ENCODE measurements at regions not wholly inside any gene's neighbourhood (a gene's known extent, or its start where the extent isn't known, plus 50 kb on each side); places are given as distances from the start of the nearest gene placed in this dataset.

DNA sequence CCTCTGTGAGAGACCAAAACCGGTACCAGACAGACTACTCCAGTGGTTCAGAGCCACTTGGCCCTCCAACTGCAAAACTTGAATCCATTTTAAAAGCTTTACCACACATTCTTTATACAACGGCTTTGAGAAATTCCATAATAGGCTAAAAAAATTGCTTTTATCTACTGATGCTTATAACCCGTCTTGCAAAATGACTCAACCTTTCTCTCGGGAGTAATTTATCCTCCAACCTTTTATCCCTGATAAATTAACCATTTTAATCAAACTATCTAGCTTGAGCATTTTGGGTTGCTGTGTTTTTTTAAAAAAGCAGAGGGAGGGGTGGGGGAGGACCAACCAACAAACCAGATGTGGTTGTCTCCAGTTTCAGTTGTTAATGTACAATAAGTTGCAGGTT lies 275.7 kb upstream of the LRTM1 start:
- no peak for DNase-seq
- TF ChIP-seq GATA1 (IDR thresholded peaks at IDR 0.05; ENCODE audit: low read depth, low read length) (no peak), POLR2A (IDR thresholded peaks at IDR 0.05; ENCODE audit: low read length) (no peak)

DNA sequence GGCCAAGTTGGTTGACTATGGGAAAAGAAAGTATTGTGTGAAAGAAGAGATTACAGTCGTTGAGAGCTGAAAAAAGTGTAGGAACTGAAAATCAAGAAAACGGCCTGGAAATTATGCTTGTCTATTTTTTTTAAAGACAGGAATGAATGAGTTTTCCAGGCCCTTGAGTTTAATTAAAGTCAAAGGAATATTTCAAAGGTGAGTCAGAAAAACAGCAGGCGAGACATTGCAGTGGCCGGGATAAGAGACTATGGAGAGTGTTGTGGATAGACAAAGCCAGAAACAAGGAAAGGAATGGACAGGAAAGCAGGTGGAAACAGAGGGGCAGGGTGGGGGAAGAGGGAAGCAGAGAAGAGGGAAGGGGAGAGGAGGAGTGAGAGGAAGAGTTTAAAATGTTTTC lies 275.1 kb upstream of the LRTM1 start:
- no peak for DNase-seq
- TF ChIP-seq GATA1 (IDR thresholded peaks at IDR 0.05; ENCODE audit: low read depth, low read length) (no peak), POLR2A (IDR thresholded peaks at IDR 0.05; ENCODE audit: low read length) (no peak)

DNA sequence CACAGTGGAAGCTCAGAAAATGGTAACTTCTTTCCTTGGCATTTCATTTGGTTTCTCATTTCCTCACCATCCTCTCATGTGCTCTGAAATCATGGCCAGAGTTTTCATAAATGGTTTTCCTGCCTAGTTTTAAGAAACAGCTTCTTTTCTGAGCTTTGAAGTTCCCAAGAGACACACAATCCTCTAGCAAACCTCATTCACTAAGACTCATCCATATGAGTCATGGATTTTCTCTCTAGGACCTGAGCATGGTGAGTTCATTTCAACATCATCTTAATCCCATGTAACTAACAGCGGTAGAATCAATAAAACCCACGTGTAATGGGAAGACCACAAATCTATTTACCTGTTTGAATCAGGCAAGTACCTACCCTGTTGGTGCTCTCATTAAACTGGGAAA lies 274.5 kb upstream of the LRTM1 start:
- DNase-seq = no peak
- TF ChIP-seq POLR2A (IDR thresholded peaks at IDR 0.05; ENCODE audit: low read length) (no peak), GATA1 (IDR thresholded peaks at IDR 0.05; ENCODE audit: low read depth, low read length) (no peak)

DNA sequence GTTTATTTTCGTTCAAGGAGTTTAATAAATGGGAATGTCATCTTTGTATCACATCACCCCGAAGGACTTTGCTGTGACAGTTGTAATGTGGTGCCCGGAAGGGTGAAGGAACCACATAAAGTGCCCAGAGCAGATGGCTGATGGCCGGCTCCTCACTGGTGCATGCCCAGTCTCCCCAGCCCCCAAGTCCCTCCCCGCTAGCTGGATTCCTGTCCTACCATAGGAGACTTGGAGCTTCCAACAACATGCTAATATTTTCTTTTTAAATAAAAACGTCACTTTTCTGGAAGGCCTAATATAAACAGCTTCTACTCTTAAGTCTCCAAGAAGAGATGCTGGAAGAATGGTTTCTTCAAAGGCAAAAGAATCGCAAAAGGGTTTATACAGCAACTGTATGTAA lies 273.9 kb upstream of the LRTM1 start:
- no peak for DNase-seq
- TF ChIP-seq GATA1 (IDR thresholded peaks at IDR 0.05; ENCODE audit: low read depth, low read length) = no peak
- TF ChIP-seq POLR2A (IDR thresholded peaks at IDR 0.05; ENCODE audit: low read length) = no peak

DNA sequence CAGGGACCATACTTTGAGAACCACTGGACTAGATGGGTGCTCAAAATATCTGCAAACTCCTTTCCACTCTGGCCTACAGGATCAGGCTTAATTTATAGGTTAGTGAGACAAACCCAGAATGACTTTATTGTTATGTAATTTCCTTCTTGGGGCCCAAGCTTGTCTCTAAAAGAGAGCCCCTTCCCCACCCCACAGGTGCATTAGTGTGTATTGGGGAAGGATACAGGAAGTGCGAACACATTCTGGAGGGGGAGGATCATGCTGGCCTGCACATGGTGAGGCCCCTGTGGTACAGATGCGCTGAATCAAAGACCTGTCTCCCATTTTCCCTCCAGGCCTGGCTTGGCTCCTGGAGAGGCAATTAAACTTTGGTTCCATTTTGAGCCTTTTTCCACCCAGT lies 273.0 kb upstream of the LRTM1 start:
- TF ChIP-seq POLR2A (IDR thresholded peaks at IDR 0.05; ENCODE audit: low read length) = no peak
- no peak for TF ChIP-seq GATA1 (IDR thresholded peaks at IDR 0.05; ENCODE audit: low read depth, low read length)
- no peak for DNase-seq

DNA sequence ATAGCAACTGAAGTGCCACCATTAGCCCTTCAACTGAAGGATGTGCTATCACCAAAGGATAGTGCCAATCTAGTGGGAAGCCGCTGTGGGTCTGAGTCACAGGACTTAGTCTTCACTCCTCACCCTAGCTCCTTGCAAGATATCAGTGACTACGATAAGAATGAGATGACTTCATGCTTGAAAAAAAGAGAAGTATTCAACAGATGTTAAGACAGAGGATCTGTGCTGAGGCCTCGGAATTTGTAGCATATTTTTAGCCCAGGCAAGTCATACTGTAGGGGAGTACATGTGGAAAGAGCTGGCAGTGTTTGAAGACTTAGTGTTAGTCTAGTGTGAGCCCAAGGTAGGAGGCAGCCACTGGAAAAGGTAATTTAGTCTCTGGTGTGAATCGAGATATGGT lies 270.7 kb upstream of the LRTM1 start:
- no peak for DNase-seq

DNA sequence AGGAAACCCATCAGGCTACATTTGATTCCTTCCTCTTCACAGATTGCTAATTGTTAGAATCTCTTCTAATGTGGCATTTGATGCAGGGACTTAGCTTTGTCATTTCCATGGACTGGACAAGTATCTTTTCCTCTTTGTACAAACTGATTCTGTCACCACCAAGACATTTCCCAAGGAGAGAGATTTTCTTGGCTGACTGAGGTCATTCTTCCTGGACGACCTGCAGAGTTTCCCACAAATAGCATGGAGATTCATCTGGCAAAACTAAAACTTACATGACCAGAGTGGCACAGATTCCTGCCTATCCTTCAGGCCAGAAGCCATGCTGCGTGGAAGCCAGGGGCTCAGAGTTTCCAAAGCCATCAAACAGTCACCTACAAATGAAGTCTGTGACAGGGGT lies 269.2 kb upstream of the LRTM1 start:
- no peak for TF ChIP-seq POLR2A (IDR thresholded peaks at IDR 0.05; ENCODE audit: low read length)
- TF ChIP-seq GATA1 (IDR thresholded peaks at IDR 0.05; ENCODE audit: low read depth, low read length) = no peak
- no peak for DNase-seq

More for the DNA sequence above, 270.7 kb upstream of the LRTM1 start:
- TF ChIP-seq GATA1 (IDR thresholded peaks at IDR 0.05; ENCODE audit: low read depth, low read length) (no peak), POLR2A (IDR thresholded peaks at IDR 0.05; ENCODE audit: low read length) (no peak)

DNA sequence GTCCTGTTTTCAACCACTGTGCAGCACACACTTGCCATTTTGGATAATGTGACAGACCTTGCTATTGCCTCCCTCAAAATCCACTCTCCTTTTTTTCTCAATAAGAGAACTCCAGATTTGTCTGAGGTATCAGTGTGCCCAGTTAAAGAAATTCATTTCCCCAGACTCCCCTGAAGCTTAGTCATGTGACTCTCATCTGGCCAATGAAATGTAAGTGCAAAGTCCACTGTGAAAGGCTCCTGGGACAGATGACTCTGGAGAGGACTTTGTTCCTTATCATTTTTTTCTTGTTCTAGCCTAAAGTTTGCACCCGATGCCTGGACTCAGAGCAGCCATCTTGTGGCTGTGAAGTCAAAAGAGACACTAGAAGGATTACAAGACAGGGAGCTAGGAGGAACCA lies 268.6 kb upstream of the LRTM1 start:
- TF ChIP-seq GATA1 (IDR thresholded peaks at IDR 0.05; ENCODE audit: low read depth, low read length) = no peak
- TF ChIP-seq POLR2A (IDR thresholded peaks at IDR 0.05; ENCODE audit: low read length) = no peak
- no peak for DNase-seq

DNA sequence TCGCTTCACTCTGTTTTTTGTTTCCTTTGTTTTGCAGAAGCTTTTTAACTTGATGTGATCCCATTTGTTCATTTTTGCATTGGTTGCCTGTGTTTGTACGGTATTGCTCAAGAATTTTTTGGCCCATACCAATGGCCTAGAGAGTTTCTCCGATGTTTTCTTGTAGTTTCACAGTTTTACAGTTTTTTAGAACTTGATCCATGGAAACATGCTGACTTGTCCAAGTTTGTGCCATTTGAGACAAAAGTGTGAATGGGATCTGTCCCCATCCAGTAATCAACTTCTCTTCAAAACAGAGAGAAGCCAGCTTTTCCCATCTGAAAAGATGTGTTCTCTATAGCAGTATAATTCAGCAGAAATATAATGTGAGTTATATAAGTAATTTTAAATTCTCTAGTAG lies 266.5 kb upstream of the LRTM1 start:
- TF ChIP-seq POLR2A (IDR thresholded peaks at IDR 0.05; ENCODE audit: low read length) (no peak), GATA1 (IDR thresholded peaks at IDR 0.05; ENCODE audit: low read depth, low read length) (no peak)

DNA sequence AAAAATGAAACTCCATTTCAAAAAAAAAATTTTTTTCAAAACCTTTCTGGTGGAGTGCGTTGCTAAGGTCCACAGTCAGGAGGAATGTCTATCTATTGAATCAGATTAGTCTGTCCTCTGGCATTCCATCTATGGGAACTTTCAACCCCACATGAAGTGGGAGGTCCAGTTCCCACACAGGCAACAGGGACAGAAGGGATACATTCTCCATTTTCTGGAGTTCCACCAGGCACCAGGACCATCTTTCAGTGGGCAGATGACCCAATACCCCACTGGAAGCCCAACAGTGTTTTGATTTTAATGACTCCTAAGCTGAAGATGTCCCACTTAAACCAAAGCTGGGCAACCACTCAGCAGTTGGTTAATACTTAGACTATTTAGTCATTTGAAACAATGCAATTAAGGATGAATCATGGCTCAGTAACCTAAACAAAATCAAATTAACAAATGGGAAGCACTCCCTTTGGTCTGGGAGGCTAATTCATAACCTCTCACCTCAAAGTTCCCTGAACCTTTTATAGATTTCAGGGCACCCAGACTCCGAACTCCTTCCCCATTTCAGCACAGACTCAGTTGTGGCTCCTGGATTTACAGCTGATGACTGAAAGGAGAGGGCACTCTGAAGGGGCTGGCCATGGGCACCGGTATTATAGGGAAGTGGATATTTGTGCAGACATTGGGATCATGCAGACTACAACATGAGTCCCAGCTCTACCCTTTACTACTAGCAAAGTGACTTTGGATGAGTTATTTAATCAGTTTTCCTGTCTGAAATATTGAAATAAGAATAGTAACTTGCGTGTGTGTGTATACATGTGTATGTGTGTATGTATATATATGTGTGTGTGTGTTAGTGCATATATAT lies 264.3 kb upstream of the LRTM1 start:
- DNase-seq = no peak

More for the DNA sequence above, 266.5 kb upstream of the LRTM1 start:
- DNase-seq = no peak

DNA sequence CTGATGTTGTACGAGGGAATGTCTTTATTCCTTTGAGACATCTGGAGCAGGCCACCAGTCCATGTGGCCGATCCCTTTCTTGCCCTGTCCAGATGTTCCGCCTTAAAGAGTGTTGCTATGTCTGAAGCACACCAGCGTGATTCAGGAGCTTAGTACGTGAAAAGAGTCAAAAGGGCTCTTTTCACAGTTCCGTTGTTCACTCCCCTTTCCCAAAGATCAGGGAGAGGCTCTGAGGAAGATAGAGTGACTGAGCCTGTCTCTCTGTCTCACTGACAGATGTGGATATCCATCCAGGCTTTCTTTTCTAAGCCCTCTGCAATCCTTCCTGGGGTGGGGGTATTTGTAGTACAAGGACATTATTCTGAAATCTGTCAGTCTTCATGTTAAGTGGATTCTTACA lies 262.5 kb upstream of the LRTM1 start:
- TF ChIP-seq POLR2A (IDR thresholded peaks at IDR 0.05; ENCODE audit: low read length) (no peak), GATA1 (IDR thresholded peaks at IDR 0.05; ENCODE audit: low read depth, low read length) (no peak)

More for the DNA sequence above, 264.3 kb upstream of the LRTM1 start:
- no peak for TF ChIP-seq GATA1 (IDR thresholded peaks at IDR 0.05; ENCODE audit: low read depth, low read length)
- TF ChIP-seq POLR2A (IDR thresholded peaks at IDR 0.05; ENCODE audit: low read length) = no peak

DNA sequence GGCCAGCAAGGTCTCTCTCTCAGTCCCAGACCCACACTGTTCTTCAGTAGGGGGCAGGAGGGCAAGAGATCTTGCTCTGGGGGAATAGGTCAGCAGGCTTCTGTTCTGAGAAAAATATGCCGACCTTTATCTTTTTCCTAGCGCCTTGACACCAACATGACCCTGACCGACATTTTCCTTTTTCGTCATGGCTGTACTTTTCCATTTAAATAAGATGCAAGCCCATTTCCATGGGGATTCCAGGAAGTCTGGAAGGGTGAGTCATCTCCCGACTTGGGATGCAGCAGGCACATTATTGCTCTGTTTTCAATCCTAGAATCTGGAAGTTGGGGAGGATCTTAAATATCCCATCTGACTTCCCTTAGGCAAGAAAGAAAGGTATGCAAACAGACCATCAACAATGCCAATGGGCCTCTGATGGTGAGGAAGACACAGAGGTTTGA lies 261.5 kb upstream of the LRTM1 start:
- no peak for DNase-seq

More for the DNA sequence above, 262.5 kb upstream of the LRTM1 start:
- DNase-seq = no peak

DNA sequence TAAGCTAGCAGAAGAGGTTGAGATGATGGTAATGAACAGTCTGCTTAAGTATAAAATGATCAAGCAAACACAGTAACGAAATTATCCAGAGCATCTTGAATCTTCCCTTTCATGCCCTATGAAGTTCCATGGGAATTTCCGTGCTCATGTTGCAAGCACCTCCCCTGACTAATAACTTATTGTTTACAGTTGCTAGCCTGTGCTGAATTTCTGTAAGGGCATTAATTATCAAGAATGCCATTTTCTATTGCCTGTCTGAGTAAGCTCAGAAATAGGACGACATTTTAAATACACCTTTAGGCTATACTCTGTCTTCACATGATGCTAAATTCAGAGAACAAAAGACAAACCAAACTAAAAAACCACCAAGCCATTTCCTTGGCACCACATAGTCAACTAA lies 257.5 kb upstream of the LRTM1 start:
- no peak for TF ChIP-seq GATA1 (IDR thresholded peaks at IDR 0.05; ENCODE audit: low read depth, low read length)
- TF ChIP-seq POLR2A (IDR thresholded peaks at IDR 0.05; ENCODE audit: low read length) = no peak
- DNase-seq = no peak

More for the DNA sequence above, 261.5 kb upstream of the LRTM1 start:
- no peak for TF ChIP-seq GATA1 (IDR thresholded peaks at IDR 0.05; ENCODE audit: low read depth, low read length)
- TF ChIP-seq POLR2A (IDR thresholded peaks at IDR 0.05; ENCODE audit: low read length) = no peak

DNA sequence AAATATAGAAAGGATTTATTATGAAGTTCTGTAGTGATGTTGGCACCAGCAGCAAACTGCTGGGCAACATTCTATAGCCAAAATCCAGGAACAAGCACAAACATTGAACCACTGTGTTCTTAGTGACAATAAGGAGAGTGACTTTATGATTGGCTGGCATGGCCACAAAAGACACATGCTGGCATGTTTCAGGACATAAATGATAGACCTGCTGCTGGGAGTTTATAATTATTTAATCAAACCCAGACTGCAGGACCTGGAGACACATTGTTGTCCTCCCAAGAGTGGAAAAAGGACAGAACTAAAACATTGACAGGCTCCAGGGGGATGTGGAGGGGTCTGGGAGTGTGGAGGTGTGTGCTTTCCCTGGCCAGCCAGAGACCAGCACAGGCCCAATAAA lies 255.3 kb upstream of the LRTM1 start:
- TF ChIP-seq POLR2A (IDR thresholded peaks at IDR 0.05; ENCODE audit: low read length) (no peak), GATA1 (IDR thresholded peaks at IDR 0.05; ENCODE audit: low read depth, low read length) (no peak)
- no peak for DNase-seq

DNA sequence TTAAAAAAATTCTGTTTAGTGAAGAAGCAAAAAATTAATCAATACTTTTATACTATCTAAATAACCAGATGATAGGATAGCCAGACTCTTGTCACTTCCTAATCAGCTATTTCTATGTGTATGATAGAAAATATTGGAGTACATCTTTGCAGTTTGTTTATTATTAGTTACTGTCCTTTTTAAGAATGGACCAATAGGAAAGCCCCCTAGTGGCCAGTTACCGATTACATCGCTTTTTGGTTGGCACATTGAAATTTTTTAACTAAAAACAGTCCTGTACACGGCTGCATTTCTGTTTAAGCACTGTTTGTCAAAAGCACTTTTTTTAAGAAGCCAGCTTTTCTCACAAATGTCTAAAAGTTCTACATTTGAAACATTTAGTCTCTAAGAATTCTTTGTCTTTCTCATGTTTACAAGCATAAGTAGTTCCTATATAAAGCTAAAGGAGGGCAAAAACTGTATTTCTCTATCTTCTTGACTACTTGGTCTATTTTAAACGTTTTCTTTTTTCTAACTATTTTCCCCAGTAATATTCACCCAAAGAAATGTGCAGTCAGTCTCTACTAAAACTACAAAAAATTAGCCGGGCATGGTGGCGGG lies 253.2 kb upstream of the LRTM1 start:
- no peak for TF ChIP-seq GATA1 (IDR thresholded peaks at IDR 0.05; ENCODE audit: low read depth, low read length)
- no peak for TF ChIP-seq POLR2A (IDR thresholded peaks at IDR 0.05; ENCODE audit: low read length)
- peak; percentile 16 to 53 for DNase-seq

Data from erythroblast (primary cell).